Peyer's patch (tissue), 4 donors: ENCODE measurements at regions not wholly inside any gene's neighbourhood (a gene's known extent, or its start where the extent isn't known, plus 50 kb on each side); places are given as distances from the start of the nearest gene placed in this dataset.

Experiments used
- POLR2A ChIP-seq, 2 donors: fragments of 450-650 bp; IDR thresholded peaks; one replicate each; pipeline ENCODE4 v1.5.1; 2017; ENCODE audit warnings: antibody characterized with exemption in 2 of 2, mild to moderate bottlenecking in 2 of 2, moderate library complexity in 2 of 2
- TF ChIP-seq, protein P1 (sequence below), 6 experiments: fragments of 450-650 bp in 4 of 6; fragments of 200-600 bp in 2 of 6; sonication (generic) in 1 of 6; IDR thresholded peaks; one replicate each; pipeline ENCODE4 v1.5.1; 2017 to 2019; ENCODE audit warnings: antibody characterized with exemption in 6 of 6, mild to moderate bottlenecking in 3 of 6, moderate library complexity in 1 of 6

- TF ChIP-seq, protein P1, sequence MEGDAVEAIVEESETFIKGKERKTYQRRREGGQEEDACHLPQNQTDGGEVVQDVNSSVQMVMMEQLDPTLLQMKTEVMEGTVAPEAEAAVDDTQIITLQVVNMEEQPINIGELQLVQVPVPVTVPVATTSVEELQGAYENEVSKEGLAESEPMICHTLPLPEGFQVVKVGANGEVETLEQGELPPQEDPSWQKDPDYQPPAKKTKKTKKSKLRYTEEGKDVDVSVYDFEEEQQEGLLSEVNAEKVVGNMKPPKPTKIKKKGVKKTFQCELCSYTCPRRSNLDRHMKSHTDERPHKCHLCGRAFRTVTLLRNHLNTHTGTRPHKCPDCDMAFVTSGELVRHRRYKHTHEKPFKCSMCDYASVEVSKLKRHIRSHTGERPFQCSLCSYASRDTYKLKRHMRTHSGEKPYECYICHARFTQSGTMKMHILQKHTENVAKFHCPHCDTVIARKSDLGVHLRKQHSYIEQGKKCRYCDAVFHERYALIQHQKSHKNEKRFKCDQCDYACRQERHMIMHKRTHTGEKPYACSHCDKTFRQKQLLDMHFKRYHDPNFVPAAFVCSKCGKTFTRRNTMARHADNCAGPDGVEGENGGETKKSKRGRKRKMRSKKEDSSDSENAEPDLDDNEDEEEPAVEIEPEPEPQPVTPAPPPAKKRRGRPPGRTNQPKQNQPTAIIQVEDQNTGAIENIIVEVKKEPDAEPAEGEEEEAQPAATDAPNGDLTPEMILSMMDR (IDR thresholded peaks at IDR 0.05): no peak
- TF ChIP-seq POLR2A (IDR thresholded peaks at IDR 0.05): no peak
These were observed 162.0 kb upstream of the HAAO start for GRCh38 chr2:42954227-42954962.
